Activated naive CD8-positive, alpha-beta T cell treated with anti-CD3 and anti-CD28 coated beads, Interleukin-2, amount 10 ng/mL, durations not matched to agents 7 days and 5 days (primary cell): ENCODE measurements at regions not wholly inside any gene's neighbourhood (a gene's known extent, or its start where the extent isn't known, plus 50 kb on each side); places are given as distances from the start of the nearest gene placed in this dataset.
A peak's percentile ranks its signal among the peaks of the same experiment; 100 is the strongest.

Experiments used
- ATAC-seq: fragments of 150-1000 bp; cut with Tn5 transposase; one replicate; pipeline ENCODE4 v1.10.0; 2021; ENCODE audit warnings: low read depth, moderate library complexity
- POLR2A ChIA-PET: fragments of 350-600 bp; sonication (Branson Sonifier 250); formaldehyde crosslinking; loops from one replicate; lab custom pipeline; 2021; ENCODE audit warnings: antibody characterized with exemption; lab: Charles Lee
- DNase-seq: peaks from one replicate; pipeline ENCODE4 v3.0.0; 2021
- H3K27ac Mint-ChIP-seq: one replicate; pipeline ENCODE4 v1.8.0; 2022; ENCODE audit warnings: mild to moderate bottlenecking, mixed read lengths
- H3K27me3 Mint-ChIP-seq: one replicate; pipeline ENCODE4 v1.8.0; 2022; ENCODE audit warnings: mild to moderate bottlenecking, moderate library complexity, mixed read lengths
- H3K36me3 Mint-ChIP-seq: one replicate; pipeline ENCODE4 v1.8.0; 2021; ENCODE audit warnings: mild to moderate bottlenecking, mixed read lengths
- H3K4me1 Mint-ChIP-seq: one replicate; pipeline ENCODE4 v1.8.0; 2021; ENCODE audit warnings: mixed read lengths
- H3K4me3 Mint-ChIP-seq: one replicate; pipeline ENCODE4 v1.8.0; 2022; ENCODE audit warnings: mild to moderate bottlenecking, moderate library complexity, mixed read lengths
- H3K9me3 Mint-ChIP-seq: one replicate; pipeline ENCODE4 v1.8.0; 2021; ENCODE audit warnings: mixed read lengths

GRCh38 chr1:30649321-30649991, 73.9 kb downstream of the MATN1 start:
- Mint-ChIP-seq H3K27ac (peak overlapping the region; percentile 35), H3K4me3 (no peak overlapping the region), H3K27me3 (peaks cover 8% of the 10 kb centered on the region), H3K36me3 (no peaks in the 10 kb centered on the region), H3K9me3 (peaks cover 3% of the 10 kb centered on the region), H3K4me1 (peaks cover 5% of the 10 kb centered on the region)
- no peak for ATAC-seq
- no peak for DNase-seq
- POLR2A ChIA-PET: no interaction called here

GRCh38 chr1:30648408-30649000, 74.9 kb downstream of the MATN1 start:
- POLR2A ChIA-PET: no interaction called here
- Mint-ChIP-seq H3K27me3 (peaks cover 10% of the 10 kb centered on the region), H3K9me3 (no peaks in the 10 kb centered on the region), H3K4me1 (peaks cover 5% of the 10 kb centered on the region), H3K4me3 (no peak overlapping the region), H3K27ac (no peak overlapping the region), H3K36me3 (no peaks in the 10 kb centered on the region)
- no peak for DNase-seq
- ATAC-seq: no peak

GRCh38 chr1:30645807-30646206, 77.6 kb downstream of the MATN1 start:
- peaks cover 5% of the 10 kb centered on the region for H3K4me1 Mint-ChIP-seq
- no peaks in the 10 kb centered on the region for H3K36me3 Mint-ChIP-seq
- H3K27ac Mint-ChIP-seq: no peak overlapping the region
- DNase-seq (no peak), ATAC-seq (no peak)
- peaks cover 10% of the 10 kb centered on the region for H3K27me3 Mint-ChIP-seq
- POLR2A ChIA-PET: no interaction called here
- H3K4me3 Mint-ChIP-seq: no peak overlapping the region
- no peaks in the 10 kb centered on the region for H3K9me3 Mint-ChIP-seq

GRCh38 chr1:30642391-30643120, 80.8 kb downstream of the MATN1 start:
- Mint-ChIP-seq H3K27me3 (peaks cover 12% of the 10 kb centered on the region), H3K4me3 (no peak overlapping the region), H3K27ac (no peak overlapping the region), H3K4me1 (no peaks in the 10 kb centered on the region), H3K36me3 (no peaks in the 10 kb centered on the region), H3K9me3 (no peaks in the 10 kb centered on the region)
- ATAC-seq: no peak
- DNase-seq: no peak
- POLR2A ChIA-PET: no interaction called here

- no peaks in the 10 kb centered on the region for H3K9me3 Mint-ChIP-seq
- POLR2A ChIA-PET: no interaction called here
- H3K36me3 Mint-ChIP-seq: no peaks in the 10 kb centered on the region
- H3K27me3 Mint-ChIP-seq: peaks cover 12% of the 10 kb centered on the region
- ATAC-seq: no peak
- H3K4me3 Mint-ChIP-seq: no peak overlapping the region
- H3K27ac Mint-ChIP-seq: no peak overlapping the region
- H3K4me1 Mint-ChIP-seq: no peaks in the 10 kb centered on the region
- no peak for DNase-seq
Observed at GRCh38 chr1:30641572-30642353, 81.6 kb downstream of the MATN1 start.

GRCh38 chr1:30639881-30640452, 83.4 kb downstream of the MATN1 start:
- H3K27me3 Mint-ChIP-seq: peaks cover 9% of the 10 kb centered on the region
- H3K4me1 Mint-ChIP-seq: no peaks in the 10 kb centered on the region
- POLR2A ChIA-PET: no interaction called here
- ATAC-seq (no peak), DNase-seq (no peak)
- H3K9me3 Mint-ChIP-seq: no peaks in the 10 kb centered on the region
- no peak overlapping the region for H3K27ac Mint-ChIP-seq
- H3K36me3 Mint-ChIP-seq: no peaks in the 10 kb centered on the region
- H3K4me3 Mint-ChIP-seq: no peak overlapping the region

GRCh38 chr1:30638811-30639210, 84.6 kb downstream of the MATN1 start:
- Mint-ChIP-seq H3K4me3 (no peak overlapping the region), H3K27me3 (peaks cover 6% of the 10 kb centered on the region), H3K4me1 (no peaks in the 10 kb centered on the region), H3K9me3 (no peaks in the 10 kb centered on the region), H3K27ac (no peak overlapping the region), H3K36me3 (no peaks in the 10 kb centered on the region)
- DNase-seq: no peak
- POLR2A ChIA-PET: no interaction called here
- ATAC-seq: no peak

GRCh38 chr1:30638086-30638485, 85.3 kb downstream of the MATN1 start:
- H3K27me3 Mint-ChIP-seq: peaks cover 6% of the 10 kb centered on the region
- no peak overlapping the region for H3K27ac Mint-ChIP-seq
- no peak overlapping the region for H3K4me3 Mint-ChIP-seq
- H3K9me3 Mint-ChIP-seq: no peaks in the 10 kb centered on the region
- H3K36me3 Mint-ChIP-seq: no peaks in the 10 kb centered on the region
- POLR2A ChIA-PET: no interaction called here
- DNase-seq (no peak), ATAC-seq (no peak)
- no peaks in the 10 kb centered on the region for H3K4me1 Mint-ChIP-seq

GRCh38 chr1:30637183-30637980, 86.0 kb downstream of the MATN1 start:
- POLR2A ChIA-PET: no interaction called here
- DNase-seq (no peak), ATAC-seq (no peak)
- H3K27ac Mint-ChIP-seq: no peak overlapping the region
- H3K27me3 Mint-ChIP-seq: peaks cover 6% of the 10 kb centered on the region
- H3K36me3 Mint-ChIP-seq: no peaks in the 10 kb centered on the region
- no peak overlapping the region for H3K4me3 Mint-ChIP-seq
- H3K9me3 Mint-ChIP-seq: no peaks in the 10 kb centered on the region
- no peaks in the 10 kb centered on the region for H3K4me1 Mint-ChIP-seq

GRCh38 chr1:30636621-30637020, 86.8 kb downstream of the MATN1 start:
- no peak for DNase-seq
- Mint-ChIP-seq H3K27me3 (peaks cover 6% of the 10 kb centered on the region), H3K4me3 (no peak overlapping the region), H3K9me3 (no peaks in the 10 kb centered on the region), H3K36me3 (no peaks in the 10 kb centered on the region), H3K4me1 (no peaks in the 10 kb centered on the region), H3K27ac (no peak overlapping the region)
- no peak for ATAC-seq
- POLR2A ChIA-PET: no interaction called here

GRCh38 chr1:30635391-30635975, 87.9 kb downstream of the MATN1 start:
- Mint-ChIP-seq H3K4me3 (no peak overlapping the region), H3K36me3 (no peaks in the 10 kb centered on the region)

GRCh38 chr1:30634507-30634906, 88.9 kb downstream of the MATN1 start:
- POLR2A ChIA-PET: no interaction called here
- H3K4me1 Mint-ChIP-seq: no peaks in the 10 kb centered on the region
- H3K4me3 Mint-ChIP-seq: no peak overlapping the region
- H3K27ac Mint-ChIP-seq: no peak overlapping the region
- ATAC-seq (no peak), DNase-seq (no peak)
- no peaks in the 10 kb centered on the region for H3K27me3 Mint-ChIP-seq
- H3K36me3 Mint-ChIP-seq: no peaks in the 10 kb centered on the region
- H3K9me3 Mint-ChIP-seq: no peaks in the 10 kb centered on the region

More at GRCh38 chr1:30635391-30635975, 87.9 kb downstream of the MATN1 start:
- no peak overlapping the region for H3K27ac Mint-ChIP-seq
- ATAC-seq (no peak), DNase-seq (no peak)
- peaks cover 5% of the 10 kb centered on the region for H3K27me3 Mint-ChIP-seq
- no peaks in the 10 kb centered on the region for H3K9me3 Mint-ChIP-seq
- H3K4me1 Mint-ChIP-seq: no peaks in the 10 kb centered on the region
- POLR2A ChIA-PET: no interaction called here
